DMS153 treated with DMSO at 0.1 percent for 48 hours (cell line): ENCODE measurements at regions not wholly inside any gene's neighbourhood (a gene's known extent, or its start where the extent isn't known, plus 50 kb on each side); places are given as distances from the start of the nearest gene placed in this dataset.
"Not testable (repeated sequence)": the region's sequence is repeated elsewhere in the genome, so short reads cannot be mapped to it uniquely, and the experiment has no call there.

Source experiments
- DNase-seq: peaks from one replicate; lab custom pipeline; 2025; ENCODE audit not compliant: unreplicated experiment; lab: John Stamatoyannopoulos, UW

DNA sequence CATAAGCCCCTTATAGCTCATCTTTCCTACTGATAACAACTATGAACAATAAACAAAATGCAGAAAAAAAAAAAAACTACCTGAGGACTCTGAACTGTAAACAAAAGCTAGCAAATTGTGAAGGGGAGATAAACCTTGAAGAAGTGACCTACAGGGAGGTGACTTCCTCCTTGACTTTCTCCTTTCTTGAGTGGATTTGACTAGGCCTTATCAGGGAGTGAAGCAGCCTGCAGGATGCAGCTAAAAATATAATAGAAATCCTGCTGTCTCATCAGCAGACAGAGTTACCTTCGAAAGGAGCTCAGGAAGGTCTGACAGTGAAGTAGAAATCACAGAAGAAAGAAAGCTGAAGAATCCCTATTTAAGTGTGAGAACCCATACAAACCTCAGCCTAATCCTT lies 322.0 kb upstream of the HTR1E start:
- no peak for DNase-seq

DNA sequence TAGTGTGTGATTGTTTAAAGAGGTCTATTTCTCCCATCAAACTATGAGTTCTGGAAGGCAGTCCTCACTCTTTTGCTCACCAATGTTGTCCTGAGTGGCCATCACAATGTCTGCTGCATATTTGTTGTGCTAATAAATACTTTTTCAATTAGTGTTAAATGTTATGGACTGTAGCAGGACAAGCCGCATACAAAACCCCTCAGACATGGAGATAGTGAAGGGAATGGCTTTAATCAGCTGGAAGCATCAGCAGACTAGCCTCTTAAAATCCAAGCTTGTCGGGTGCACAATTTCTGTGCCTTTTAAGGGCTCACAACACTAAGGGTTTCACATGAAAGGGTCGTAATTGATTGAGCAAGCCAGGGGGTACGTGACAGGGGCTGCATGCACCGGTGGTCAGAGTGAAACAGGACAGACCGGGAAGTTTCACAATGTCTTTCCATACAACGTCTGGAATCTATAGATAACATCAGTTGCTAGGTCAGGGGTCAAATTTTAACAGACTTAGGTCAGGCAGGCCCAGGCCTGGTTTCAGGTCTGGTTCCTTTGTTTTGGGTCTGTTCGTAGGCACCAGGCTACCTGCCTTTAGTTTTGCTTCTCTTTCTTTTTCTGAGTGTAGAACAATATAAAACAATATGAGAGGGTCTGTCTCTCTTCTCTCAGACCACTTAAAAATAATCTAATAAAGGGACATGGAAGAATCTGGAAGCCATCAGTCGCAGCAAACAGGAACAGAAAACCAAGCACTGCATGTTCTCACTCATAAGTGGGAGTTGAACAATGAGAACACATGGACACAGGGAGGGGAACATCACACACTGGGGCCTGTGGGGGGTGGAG lies 327.6 kb upstream of the HTR1E start:
- no peak for DNase-seq

DNA sequence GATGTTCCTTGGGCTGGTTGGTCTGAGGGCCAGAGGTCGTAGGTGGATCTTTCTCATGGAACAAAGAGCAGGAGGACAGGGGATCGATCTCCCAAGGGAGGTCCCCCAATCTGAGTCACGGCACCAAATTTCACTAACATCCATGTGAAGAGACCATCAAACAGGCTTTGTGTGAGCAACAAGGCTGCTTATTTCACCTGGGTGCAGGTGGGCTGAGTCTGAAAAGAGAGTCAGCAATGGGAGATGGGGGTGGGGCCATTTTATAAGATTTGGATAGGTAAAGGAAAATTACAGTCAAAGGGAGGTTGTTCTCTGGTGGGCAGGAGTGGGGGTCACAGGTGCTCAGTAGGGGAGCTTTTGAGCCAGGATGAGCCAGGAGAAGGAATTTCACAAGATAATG lies 334.0 kb upstream of the HTR1E start:
- not testable (repeated sequence) for DNase-seq

DNA sequence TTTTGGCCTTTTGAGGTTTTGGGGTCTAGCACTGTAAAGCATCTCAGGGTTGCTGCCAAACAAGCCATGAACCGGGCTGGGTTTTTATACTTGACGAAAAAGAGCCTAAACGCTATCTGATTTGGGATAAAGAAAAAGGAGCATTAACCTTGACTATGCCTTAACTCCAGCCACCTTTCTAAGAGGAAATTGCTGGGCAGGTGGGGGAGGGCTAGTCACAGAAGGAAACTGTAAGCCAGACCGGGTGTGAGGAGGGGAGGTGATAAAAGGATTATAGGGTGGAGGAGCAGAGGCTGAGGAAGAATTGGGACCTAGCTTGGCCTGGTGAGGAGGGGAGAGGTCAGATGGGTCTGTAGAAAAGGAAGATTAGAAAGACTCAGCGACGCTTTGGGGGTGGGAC lies 335.2 kb upstream of the HTR1E start:
- DNase-seq: not testable (repeated sequence)

DNA sequence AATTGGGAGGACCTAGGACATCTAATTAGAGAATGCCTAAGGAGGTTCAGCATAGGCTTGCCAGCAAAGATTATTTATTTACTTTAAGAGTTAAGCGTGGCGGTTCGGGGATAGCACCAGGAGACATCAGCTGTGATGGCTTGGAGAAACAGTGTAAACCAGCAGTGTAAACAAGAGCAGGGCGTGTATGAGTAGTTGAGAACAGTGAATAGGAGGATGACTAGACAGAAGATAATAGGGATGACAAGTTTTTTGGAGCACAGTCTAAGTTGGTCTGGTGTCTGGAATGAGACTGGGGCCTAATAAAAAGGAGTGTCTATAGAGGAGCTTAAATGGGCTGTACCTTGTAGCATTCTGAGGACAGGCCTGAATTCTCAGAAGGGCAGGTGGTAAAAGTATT lies 338.4 kb upstream of the HTR1E start:
- DNase-seq: not testable (repeated sequence)

DNA sequence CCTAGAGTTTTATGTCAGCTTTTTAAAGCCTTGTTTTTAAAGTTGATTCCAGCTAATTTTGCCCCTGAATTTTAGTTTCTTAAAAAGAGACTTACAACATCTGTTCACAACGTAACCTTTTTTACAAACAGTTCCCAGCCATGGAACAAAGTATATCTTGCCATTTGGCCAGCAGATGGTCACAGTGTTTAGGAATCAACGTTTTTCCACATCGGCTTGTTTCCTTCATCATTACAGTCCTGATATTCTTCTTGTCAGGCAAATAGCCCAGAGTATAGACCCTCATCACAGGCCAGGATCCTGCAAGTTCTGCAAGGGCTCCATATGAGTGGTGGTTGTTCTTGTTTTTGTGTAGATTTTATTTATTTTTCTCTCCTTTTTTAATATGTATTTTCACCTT lies 341.7 kb upstream of the HTR1E start:
- no peak for DNase-seq

DNA sequence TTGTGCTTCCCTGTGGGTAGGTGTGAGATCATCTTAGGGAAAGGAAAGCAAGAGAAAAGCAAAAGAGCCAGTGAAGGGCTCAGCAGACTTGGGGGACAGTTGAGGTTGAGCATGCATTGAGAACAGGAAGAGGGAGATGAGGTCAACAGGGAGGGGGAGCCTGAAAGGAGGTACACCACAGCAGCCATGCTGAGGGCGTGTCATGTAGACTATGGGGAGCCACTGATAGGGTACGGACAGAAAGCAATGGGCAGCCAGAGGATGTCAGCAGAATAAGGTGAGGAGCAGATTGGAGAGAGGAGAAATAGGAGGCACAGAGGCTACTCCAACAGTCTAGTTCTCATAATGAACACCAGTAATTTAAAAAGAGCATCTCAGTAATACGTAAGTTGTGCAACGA lies 351.1 kb upstream of the HTR1E start:
- no peak for DNase-seq

DNA sequence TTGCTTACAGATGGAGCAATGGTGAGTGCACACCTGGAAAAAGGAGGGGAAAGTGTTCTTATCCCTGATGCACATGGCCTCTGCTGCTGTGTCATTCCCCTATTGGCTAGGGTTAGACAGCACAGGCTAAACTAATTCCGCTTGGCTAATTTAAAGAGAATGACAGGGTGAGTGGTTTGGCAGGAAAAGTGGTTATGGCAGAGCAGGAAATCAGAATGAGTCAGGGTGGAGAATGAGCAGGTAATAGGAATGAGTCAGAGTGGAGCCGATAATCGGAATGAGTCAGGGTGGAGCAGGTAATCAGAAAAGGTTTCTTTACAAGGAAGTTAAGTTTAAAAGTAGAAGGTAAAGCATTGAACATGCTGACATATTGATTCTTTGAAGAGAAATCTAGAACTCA lies 355.5 kb upstream of the HTR1E start:
- DNase-seq: no peak

DNA sequence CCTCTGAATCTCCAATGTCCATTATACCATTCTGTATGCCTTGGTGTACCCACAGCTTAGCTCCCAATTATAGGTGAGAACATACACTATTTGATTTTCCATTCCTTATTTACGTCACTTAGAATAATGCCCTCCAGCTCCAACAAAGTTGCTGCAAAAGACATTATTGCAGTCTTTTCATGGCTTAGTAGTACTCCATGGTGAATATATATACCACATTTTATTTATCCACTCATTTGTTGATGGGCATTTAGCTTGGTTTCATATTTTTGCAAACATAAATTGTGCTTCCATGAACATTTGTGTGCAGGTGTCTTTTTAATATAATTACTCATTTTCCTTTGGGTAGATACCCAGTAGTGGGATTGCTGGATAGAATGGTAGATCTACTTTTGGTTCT lies 374.1 kb upstream of the HTR1E start:
- DNase-seq: no peak

DNA sequence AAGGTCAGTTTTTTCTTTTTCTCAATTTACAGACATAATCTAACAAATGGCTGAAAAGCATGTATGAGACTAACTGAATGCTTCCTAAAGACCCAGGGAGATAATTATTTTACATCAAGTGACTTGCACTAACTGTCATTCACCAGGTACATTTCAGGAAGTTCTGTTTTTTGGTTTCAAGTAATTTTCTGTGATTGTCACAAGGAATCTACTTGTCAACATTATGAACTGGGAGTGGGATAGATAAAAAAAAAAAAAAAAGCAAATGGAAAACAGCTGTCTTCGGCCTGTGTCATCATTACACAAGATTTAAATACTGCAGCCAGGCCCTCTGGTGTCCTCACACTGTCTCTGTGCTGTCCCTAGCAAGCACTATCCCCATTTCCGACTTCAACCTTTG lies 379.0 kb upstream of the HTR1E start:
- DNase-seq: no peak

DNA sequence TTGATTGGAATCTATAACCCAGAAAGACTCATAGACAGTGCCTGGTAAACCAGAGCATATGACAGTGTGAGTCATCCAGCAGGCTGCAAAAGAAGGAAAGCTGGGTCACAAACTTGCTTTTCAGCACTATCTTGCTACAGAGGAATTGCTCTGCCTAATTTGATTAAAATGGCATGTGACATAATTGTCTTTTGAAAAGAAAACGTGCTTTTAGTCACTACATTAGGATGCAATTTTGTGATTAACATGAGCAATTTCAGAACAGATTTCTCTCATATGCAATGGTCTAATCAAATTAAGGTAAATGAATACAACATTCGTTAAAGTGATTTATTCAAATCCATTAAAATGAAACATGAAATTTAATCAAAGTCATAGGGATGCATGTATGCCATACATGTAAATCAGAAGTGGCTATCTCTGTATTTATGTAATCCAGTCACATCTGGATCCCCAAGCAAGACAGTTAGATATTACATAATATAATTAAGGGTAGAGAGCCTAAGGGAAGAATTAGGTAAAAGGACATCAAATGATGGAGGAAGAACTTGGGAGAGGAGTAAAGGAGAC lies 400.0 kb upstream of the HTR1E start:
- DNase-seq: no peak

DNA sequence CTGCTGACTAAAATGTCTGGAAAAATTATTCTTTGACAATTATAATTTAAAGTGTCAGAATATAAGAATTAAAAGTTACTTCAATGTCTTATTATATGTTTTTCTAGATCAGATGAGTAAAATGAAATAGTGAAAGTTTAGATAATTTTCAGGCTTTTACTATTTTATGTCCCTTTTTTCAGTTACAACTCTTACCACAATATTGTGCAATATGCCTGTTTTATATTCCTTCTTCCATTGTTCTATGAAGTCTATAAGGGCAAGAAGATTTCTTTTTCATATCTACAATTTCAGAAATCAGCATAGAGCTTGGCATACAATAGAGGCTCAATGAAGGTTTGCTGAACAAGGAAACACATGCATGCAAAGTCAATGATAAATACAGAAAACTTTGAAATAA lies 401.2 kb upstream of the HTR1E start:
- no peak for DNase-seq

DNA sequence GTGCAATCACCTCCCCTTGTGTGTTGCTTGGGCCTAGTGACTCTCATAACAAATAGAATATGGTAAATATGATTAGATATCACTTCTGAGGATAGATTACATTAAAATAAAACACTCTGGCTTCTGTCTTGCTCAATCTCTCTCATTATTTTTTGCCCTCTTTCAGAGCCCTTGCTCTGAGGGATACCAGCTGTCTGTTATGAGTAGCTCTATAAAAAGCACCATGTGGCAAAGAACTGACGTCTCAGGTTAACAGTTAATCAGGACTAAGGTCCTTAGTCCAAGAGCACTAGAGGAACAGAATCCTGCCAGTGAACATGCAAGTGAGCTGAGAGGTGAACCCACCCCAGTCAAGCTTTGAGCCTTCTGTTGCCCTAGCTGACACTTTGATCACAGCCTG lies 402.2 kb upstream of the HTR1E start:
- DNase-seq: no peak

DNA sequence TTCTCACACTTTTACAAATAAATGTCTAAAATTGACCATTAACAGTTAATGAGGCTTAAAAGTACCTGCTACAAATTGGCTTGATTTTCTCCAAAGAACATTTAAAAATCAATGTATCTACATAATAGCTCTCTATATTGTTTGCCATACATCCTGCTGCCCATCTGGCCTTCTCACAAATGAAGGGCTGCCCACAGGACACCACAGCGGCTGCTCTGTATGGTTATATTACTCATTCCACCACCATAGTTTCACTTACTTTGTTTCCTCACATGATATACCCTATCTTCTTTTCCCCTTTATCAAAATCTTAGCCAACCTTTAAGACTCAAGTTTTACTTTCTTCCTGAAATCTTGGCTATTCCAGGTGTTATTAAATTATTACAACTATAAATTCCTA lies 407.7 kb upstream of the HTR1E start:
- DNase-seq: no peak

DNA sequence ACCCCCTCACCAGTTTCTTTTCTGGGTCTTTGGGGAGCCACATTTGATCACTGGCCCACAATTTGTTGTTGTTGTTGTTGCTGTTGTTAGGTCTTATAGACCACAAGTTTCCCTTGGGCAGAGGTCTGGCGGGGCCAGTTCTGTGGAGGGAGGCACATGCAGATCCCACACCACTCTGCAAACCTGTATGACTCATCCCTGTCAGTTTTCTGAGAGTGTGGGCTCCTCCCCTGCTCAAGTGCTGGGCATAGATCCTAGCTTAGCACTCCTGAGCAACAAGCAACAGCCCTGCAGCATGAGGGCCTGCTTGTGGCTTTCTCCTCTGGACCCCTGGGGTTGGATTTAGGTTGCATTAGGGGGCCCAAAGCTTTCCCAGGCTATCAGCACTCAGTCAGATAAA lies 411.1 kb upstream of the HTR1E start:
- DNase-seq: no peak

DNA sequence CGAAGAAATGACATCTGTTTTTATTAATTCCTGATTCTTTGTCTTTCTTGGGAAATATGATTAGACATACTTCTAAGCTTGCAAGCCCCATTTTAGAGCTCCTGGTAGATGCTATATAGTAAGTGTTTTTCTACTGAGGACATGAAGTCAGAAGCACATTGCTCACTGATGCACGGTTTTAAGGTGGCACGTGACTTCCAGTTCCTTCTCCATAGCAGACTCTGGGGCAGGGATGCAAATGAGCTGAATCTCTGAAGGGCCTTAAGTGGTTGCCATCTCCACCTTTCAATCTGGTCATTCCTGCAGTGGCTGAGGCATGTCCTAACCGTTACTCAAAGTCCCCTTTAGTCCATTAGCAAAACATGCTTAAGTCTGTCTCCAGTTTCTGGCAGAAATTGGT lies 421.2 kb upstream of the HTR1E start:
- DNase-seq: no peak

DNA sequence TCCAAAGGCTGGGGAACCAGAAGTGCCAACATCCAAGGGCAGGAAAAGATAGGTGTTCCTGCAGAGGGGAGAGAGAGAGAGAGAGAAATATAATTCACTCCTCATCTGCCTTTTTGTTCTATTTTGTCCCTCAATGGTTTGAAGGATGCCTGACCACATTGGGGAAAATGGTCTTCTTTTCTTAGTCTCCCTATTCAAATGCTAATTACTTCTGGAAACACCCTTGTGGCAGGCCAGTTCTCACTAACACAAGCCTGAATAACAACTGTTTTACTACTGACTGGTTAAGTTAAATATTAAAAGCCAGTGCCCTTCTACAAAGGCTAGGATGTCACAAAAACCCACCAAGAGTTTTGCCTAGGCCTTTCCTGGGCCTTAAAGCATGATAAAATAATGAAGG lies 425.4 kb upstream of the HTR1E start:
- DNase-seq: no peak

DNA sequence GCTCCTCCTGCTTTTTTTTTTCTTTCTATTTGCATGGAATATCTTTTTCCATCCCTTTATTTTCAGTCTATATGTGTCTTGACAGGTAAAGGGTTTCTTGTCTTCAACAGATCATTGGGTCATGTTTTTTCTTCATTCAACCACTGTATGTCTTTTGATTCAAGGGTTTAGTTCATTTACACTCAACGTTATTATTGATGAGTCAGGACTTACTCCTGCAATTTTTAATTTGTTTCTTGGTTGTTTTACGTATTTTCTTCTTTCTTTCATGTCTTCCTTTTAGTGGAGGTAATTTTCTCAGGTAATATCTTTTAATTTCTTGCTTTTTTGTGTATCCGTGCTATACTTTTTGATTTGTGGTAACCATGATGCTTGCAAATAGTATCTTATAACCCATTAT lies 429.1 kb upstream of the HTR1E start:
- DNase-seq: no peak

DNA sequence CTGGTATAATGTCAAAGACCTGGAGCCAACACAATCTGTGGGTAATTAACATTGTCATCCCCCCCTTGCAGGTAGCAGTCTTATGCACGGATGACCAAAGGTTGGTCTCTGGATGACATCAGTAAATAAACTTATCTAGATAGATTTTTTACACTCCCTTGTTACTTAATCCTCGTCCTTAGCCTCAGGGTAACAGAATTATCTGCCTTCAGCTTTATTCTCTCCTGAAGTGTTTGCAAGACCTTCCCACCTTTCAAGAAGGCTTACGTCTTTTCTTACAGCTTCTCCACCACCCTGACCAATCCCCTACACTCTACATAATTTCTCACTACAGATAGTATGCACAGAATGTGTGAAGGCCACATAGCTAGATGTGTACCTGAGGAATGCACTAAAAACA lies 434.8 kb upstream of the HTR1E start:
- no peak for DNase-seq

DNA sequence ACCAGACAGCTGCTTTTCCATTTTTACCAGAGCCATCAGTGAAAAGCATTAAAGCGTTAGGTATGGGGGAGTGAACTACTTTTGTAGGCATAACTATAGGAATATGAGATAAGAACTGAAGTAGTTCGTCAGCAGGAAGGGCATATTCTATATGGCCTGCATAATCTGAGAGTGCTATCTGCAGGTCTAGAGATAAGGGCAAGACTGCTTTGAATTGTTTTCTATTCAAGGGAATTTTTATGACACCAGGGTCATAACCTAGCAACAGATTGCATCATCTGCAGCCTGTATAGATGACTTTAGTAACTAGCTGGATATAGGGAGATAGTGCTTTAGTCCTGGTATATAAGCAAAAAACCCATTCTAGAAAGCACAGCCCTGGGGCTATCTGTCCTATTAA lies 437.3 kb upstream of the HTR1E start:
- DNase-seq: no peak

DNA sequence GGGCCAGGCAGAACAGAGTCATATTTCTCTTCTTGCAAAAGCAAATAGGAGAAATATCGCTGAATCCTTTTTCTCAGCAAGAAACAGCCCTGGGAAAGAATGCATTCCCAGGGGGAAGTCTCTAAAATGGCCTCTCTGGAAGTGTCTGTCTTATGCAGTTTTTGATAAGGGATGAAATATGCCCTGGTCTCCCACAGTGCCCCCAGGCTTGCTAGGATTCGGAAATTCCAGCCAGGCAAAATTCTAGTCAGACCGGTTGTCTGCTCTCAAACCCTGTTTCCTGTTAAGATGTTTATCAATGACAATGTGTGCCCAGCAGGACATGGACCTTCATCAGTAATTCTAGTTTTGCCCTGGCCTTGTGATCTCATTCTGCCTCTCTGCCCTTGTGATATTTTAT lies 448.3 kb upstream of the HTR1E start:
- not testable (repeated sequence) for DNase-seq

DNA sequence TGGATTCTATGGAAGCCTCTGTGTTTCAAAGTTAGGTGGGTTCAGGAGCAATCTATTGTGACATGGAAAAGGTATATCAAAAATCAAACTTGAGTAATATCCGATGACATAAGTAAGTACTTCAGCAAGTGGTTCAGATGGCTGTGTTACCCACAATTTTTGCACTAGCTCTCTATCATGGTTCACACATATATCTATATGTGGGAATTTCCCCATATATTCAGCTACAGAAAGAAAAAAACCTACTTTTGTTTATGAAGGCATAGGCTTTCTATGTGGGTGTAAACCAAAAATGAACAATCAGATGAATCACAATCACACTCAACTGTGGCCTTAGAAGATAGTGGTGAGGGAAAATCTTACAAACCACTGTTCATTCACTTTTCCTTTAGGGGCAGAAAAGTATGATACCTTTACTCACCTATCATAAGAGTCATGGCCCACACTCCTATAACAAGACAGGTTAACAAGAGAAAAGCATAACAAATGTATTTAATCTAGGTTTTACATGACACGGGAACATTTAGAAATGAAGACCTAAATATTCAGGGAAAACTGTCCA lies 449.6 kb upstream of the HTR1E start:
- no peak for DNase-seq

DNA sequence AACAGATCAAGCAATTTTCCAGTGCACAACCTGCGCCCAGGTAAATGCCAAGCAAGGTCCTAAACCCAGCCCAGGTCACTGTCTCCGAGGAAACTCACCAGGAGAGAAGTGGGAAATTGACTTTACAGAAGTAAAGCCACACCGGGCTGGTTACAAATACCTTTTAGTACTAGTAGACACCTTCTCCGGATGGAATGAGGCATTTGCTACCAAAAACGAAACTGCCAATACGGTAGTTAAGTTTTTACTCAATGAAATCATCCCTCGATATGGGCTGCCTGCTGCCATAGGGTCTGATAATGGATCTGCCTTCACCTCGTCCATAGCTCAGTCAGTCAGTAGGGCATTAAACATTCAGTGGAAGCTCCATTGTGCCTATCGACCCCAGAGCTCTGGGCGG lies 459.0 kb upstream of the HTR1E start:
- not testable (repeated sequence) for DNase-seq
